Glutamatergic neuron (in vitro differentiated cells): ENCODE measurements at regions not wholly inside any gene's neighbourhood (a gene's known extent, or its start where the extent isn't known, plus 50 kb on each side); places are given as distances from the start of the nearest gene placed in this dataset.
A peak's percentile ranks its signal among the peaks of the same experiment; 100 is the strongest.
"Not testable (repeated sequence)": the region's sequence is repeated elsewhere in the genome, so short reads cannot be mapped to it uniquely, and the experiment has no call there.

Experiments
- DNase-seq: peaks from one replicate; pipeline ENCODE4 v3.0.0; 2022
- H3K27ac Mint-ChIP-seq: one replicate; pipeline ENCODE4 v1.8.0; 2020; ENCODE audit warnings: mild to moderate bottlenecking, mixed read lengths, inconsistent platforms; ENCODE audit not compliant: unreplicated experiment
- H3K27me3 Mint-ChIP-seq: one replicate; pipeline ENCODE4 v1.8.0; 2020; ENCODE audit warnings: mild to moderate bottlenecking, moderate library complexity, mixed read lengths, inconsistent platforms; ENCODE audit not compliant: unreplicated experiment
- H3K36me3 Mint-ChIP-seq: one replicate; pipeline ENCODE4 v1.8.0; 2020; ENCODE audit warnings: mild to moderate bottlenecking, mixed read lengths, inconsistent platforms; ENCODE audit not compliant: unreplicated experiment
- H3K4me1 Mint-ChIP-seq: one replicate; pipeline ENCODE4 v1.8.0; 2020; ENCODE audit warnings: mild to moderate bottlenecking, low read depth, mixed read lengths, inconsistent platforms; ENCODE audit not compliant: unreplicated experiment
- H3K4me3 Mint-ChIP-seq: one replicate; pipeline ENCODE4 v1.8.0; 2020; ENCODE audit warnings: mild to moderate bottlenecking, mixed read lengths, inconsistent platforms; ENCODE audit not compliant: unreplicated experiment
- H3K9me3 Mint-ChIP-seq: one replicate; pipeline ENCODE4 v1.8.0; 2020; ENCODE audit warnings: mild to moderate bottlenecking, moderate library complexity, mixed read lengths, inconsistent platforms; ENCODE audit not compliant: unreplicated experiment
- TF ChIP-seq, protein P1 (sequence below): fragments of 200-600 bp; sonication (generic); IDR thresholded peaks from one replicate; pipeline ENCODE4 v1.5.0; 2021; ENCODE audit not compliant: partially characterized antibody, unreplicated experiment

DNA sequence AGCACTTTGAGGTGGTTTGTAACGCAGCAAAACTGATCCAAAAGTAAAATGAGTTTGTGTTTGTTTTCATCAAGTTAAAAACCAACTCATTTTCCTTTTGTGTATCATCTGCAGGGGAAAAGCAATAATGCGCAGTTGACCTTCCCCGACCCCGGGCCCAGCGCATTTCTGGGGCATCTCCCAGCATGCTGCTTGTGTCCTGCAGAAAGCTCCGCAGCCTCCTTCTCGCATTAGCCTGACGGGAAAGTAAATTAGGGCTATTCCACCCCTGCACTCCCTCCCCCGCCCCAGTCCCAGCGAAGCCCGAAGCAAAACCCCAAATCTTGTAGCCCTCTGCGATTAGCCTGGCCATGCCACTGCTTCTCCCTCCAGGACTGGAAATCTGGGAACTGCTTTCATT lies 82.0 kb upstream of the PPM1B start:
- Mint-ChIP-seq H3K4me3 (no peak overlapping the region), H3K9me3 (no peaks in the 10 kb centered on the region), H3K27me3 (peaks cover 2% of the 10 kb centered on the region), H3K4me1 (peaks cover 7% of the 10 kb centered on the region), H3K36me3 (no peaks in the 10 kb centered on the region), H3K27ac (no peak overlapping the region)
- TF ChIP-seq, protein P1, sequence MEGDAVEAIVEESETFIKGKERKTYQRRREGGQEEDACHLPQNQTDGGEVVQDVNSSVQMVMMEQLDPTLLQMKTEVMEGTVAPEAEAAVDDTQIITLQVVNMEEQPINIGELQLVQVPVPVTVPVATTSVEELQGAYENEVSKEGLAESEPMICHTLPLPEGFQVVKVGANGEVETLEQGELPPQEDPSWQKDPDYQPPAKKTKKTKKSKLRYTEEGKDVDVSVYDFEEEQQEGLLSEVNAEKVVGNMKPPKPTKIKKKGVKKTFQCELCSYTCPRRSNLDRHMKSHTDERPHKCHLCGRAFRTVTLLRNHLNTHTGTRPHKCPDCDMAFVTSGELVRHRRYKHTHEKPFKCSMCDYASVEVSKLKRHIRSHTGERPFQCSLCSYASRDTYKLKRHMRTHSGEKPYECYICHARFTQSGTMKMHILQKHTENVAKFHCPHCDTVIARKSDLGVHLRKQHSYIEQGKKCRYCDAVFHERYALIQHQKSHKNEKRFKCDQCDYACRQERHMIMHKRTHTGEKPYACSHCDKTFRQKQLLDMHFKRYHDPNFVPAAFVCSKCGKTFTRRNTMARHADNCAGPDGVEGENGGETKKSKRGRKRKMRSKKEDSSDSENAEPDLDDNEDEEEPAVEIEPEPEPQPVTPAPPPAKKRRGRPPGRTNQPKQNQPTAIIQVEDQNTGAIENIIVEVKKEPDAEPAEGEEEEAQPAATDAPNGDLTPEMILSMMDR = no peak
- no peak for DNase-seq

DNA sequence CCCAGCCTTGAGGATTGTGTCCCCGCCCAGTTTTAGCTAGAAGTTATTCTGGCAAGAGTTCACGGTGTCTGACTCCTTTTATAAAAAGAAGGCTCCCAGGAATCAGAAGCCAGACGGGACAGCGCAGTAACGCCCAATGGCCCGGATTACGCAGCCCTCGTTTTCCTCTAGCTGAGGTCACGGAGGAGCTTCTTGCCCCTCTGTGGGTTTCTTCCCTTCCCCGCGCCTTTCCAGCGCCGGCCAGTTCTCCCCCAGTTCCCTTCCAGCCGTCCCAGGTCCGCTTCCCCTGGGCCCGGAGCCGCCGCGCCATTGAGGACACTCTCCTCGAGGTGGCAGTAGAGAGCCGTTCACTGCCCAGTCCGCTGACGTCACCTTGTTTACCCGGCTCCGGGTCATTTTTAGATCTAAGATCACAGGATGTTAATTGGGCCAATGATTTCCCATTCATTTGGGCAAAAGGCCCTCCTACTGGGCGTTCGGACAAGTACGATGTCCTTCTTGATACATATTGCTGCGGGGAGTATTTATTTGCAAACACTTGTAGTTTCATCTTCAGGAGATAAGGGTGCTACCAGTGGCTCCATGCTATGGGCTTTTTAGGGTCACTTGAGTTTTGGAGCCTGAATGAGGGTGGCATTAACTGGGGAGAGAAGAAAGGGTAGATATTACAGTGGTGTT lies 81.5 kb upstream of the PPM1B start:
- Mint-ChIP-seq H3K27ac (peak overlapping the region; percentile 59), H3K4me3 (peak overlapping the region; percentile 91), H3K4me1 (peaks cover 7% of the 10 kb centered on the region), H3K9me3 (no peaks in the 10 kb centered on the region), H3K27me3 (peaks cover 2% of the 10 kb centered on the region), H3K36me3 (no peaks in the 10 kb centered on the region)
- peak; percentile 88 for DNase-seq
- TF ChIP-seq, protein P1 = peak; percentile 92

DNA sequence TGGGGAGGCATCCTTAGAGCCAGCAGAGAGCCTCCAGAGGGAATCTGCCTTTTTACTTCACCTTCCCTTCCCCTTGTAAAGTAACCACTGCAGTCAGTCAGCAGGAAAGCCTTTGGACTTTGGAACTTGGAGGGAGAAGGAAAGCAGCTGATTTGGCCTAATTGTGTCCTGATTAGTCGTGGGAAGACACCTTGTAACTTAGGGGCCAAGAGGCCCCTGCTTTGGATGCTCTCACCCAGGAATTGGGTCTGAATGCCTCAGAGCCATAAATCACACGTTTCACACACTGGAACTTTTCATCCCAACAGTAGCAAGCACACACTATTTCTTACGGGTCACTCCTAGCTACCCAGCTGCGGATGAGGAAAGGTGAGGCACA lies 81.0 kb upstream of the PPM1B start:
- Mint-ChIP-seq H3K4me1 (peaks cover 7% of the 10 kb centered on the region), H3K9me3 (no peaks in the 10 kb centered on the region), H3K27ac (no peak overlapping the region), H3K27me3 (peaks cover 2% of the 10 kb centered on the region), H3K36me3 (no peaks in the 10 kb centered on the region), H3K4me3 (peak overlapping the region; percentile 91)
- TF ChIP-seq, protein P1 = no peak
- DNase-seq = no peak

DNA sequence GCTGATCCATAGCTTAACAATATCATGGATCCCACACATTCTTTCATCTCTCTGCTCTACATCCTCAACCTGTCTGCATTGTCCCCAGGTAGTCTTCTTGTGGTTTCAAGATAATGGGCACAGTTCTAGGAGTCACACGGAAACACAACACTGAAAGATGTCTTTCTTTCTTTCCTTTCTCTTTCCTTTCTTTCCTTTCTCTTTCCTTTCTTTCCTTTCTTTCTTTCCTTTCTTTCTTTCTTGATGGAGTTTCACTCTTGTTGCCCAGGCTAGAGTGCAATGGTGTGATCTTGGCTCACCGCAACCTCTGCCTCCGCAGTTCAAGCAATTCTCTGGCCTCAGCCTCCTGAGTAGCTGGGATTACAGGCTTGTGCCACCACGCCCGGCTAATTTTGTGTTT lies 76.2 kb upstream of the PPM1B start:
- not testable (repeated sequence) for H3K36me3 Mint-ChIP-seq, H3K27me3 Mint-ChIP-seq

DNA sequence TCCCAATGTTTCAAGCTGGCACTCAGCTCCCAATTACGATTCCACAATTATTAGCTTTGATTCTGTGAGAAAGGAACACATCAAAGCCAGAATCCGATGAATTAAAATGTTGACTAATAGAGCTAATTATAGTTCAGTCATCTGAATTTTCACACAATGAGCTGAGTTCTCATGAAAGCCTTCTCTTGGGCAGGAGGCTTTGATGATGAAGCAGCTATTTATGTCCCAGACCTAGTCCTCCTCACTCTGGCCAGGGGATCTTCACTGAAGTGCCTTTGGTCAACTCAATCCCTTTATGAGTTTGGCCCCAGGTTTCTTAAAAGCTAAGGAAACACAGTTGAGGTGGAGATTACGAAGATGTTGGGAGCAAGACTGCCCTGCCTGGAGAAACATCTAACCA lies 74.7 kb upstream of the PPM1B start:
- Mint-ChIP-seq H3K27ac (no peak overlapping the region), H3K9me3 (no peaks in the 10 kb centered on the region), H3K4me3 (no peak overlapping the region), H3K4me1 (peaks cover 3% of the 10 kb centered on the region), H3K36me3 (no peaks in the 10 kb centered on the region), H3K27me3 (no peaks in the 10 kb centered on the region)
- no peak for DNase-seq
- TF ChIP-seq, protein P1 = no peak

More for the DNA sequence above, 76.2 kb upstream of the PPM1B start:
- not testable (repeated sequence) for H3K4me1 Mint-ChIP-seq, H3K4me3 Mint-ChIP-seq, H3K9me3 Mint-ChIP-seq, DNase-seq, H3K27ac Mint-ChIP-seq
